Small intestine (tissue), 7 donors: ENCODE measurements at regions not wholly inside any gene's neighbourhood (a gene's known extent, or its start where the extent isn't known, plus 50 kb on each side); places are given as distances from the start of the nearest gene placed in this dataset.

ENCODE experiments used
- DNase-seq, 2 donors: peaks; one replicate each; pipeline versions ENCODE4 v3.0.0 to v3.0.0-alpha.2; 2013
- FAIRE-seq: peaks from 2 replicates; lab custom pipeline; 2012; peaks lifted over from hg19 to GRCh38; lab: Jason Lieb, UNC
- H3K27ac ChIP-seq, 3 donors: one replicate each; pipeline ENCODE4 v1.5.1; 2013; ENCODE audit warnings: low read length in 2 of 3, mild to moderate bottlenecking in 2 of 3, control low read depth in 1 of 3, inconsistent platforms in 1 of 3, low read depth in 1 of 3, moderate library complexity in 1 of 3
- H3K27me3 ChIP-seq, 3 donors: one replicate each; pipeline ENCODE4 v1.6.1; 2013; ENCODE audit warnings: low read length in 3 of 3, inconsistent platforms in 1 of 3; ENCODE audit not compliant: control insufficient read depth in 3 of 3, insufficient read depth in 3 of 3
- H3K36me3 ChIP-seq, 3 donors: one replicate each; pipeline ENCODE4 v1.6.1; 2013; ENCODE audit warnings: low read length in 3 of 3, inconsistent platforms in 1 of 3, low read depth in 1 of 3, mild to moderate bottlenecking in 1 of 3, moderate library complexity in 1 of 3; ENCODE audit not compliant: control insufficient read depth in 3 of 3, insufficient read depth in 2 of 3
- H3K4me1 ChIP-seq, 3 donors: one replicate each; pipeline ENCODE4 v1.6.1; 2013; ENCODE audit warnings: low read length in 2 of 3, inconsistent platforms in 1 of 3, low read depth in 1 of 3, mild to moderate bottlenecking in 1 of 3, moderate library complexity in 1 of 3; ENCODE audit not compliant: control insufficient read depth in 3 of 3, insufficient read depth in 2 of 3
- H3K4me3 ChIP-seq, 3 donors: one replicate each; pipeline ENCODE4 v1.5.1; 2013; ENCODE audit warnings: low read length in 3 of 3, control low read depth in 1 of 3, inconsistent platforms in 1 of 3, low read depth in 1 of 3, mild to moderate bottlenecking in 1 of 3, moderate library complexity in 1 of 3
- H3K9me3 ChIP-seq, 2 donors: one replicate each; pipeline ENCODE4 v1.6.1; 2013; ENCODE audit warnings: low read depth in 1 of 2, low read length in 1 of 2; ENCODE audit not compliant: control insufficient read depth in 2 of 2, insufficient read depth in 1 of 2
- WGBS, 3 donors: extraction: QIAGEN DNeasy Blood & Tissue Kit; methylation state at CpG; one replicate each; pipeline ENCODE4 v1.1.7; 2013; 5-methylcytosine and 5-hydroxymethylcytosine counted together
- donor health status: healthy with polysubstance abuse.
- donor health status: control.
- donor health status: control.
- donor health status: Bipolar disorder and iron deficiency.
- donor health status: healthy.

DNA sequence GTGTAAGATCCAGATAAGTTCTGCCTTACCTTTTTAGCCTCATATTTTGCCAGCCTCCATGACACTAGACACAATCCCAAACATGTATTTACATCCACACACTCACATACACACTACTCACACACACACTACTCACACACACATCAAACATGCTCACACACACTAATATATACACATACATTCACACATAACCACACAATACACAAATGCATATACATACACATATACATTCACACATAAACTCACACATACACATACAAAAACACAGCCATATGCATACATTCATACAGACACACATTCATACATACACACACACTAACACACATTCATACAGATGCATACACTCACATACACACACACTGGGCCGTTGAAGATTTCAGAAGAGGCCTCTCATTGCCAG is 109.5 kb downstream of the MAIP1 start:
- WGBS, 3 donors = 46 to 68% (median 58%) methylated on average over 1 of the region's 1 CpG
- no peaks in the 10 kb centered on the region for H3K4me1 ChIP-seq
- H3K36me3 ChIP-seq = no peaks in the 10 kb centered on the region
- DNase-seq = no peak
- H3K4me3 ChIP-seq = no peak overlapping the region
- H3K27me3 ChIP-seq = no peaks in the 10 kb centered on the region
- FAIRE-seq = no peak
- no peak overlapping the region for H3K27ac ChIP-seq
- H3K9me3 ChIP-seq = no peaks in the 10 kb centered on the region

DNA sequence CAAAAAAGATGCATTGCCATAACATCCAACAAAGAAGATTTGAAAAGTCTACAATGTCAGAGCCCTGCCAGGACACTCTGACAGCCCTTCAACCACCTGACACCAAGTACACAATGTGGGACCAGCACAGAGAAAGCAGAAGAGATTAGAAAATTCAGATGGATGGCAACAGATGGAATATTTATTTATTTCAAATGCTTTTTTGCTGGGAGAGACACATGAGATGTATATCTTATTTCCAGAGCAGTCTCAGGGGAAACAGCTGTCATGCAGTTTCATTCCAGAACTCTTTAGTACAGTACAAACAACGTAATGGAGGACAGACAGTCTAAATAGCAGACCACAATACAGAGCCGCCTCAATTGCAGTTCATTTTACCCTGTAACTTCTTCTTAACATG is 110.1 kb downstream of the MAIP1 start:
- Histone ChIP-seq H3K4me1 (no peaks in the 10 kb centered on the region), H3K27me3 (no peaks in the 10 kb centered on the region), H3K27ac (no peak overlapping the region), H3K4me3 (no peak overlapping the region), H3K36me3 (no peaks in the 10 kb centered on the region), H3K9me3 (no peaks in the 10 kb centered on the region)
- DNase-seq = no peak
- WGBS, 3 donors = 49 to 71% (median 69%) methylated on average over 2 of the region's 2 CpGs
- no peak for FAIRE-seq

GRCh38 chr2:200066417-200066816 is 111.0 kb downstream of the MAIP1 start:
- no peaks in the 10 kb centered on the region for H3K4me1 ChIP-seq
- no peak for DNase-seq
- H3K4me3 ChIP-seq = no peak overlapping the region
- no peak overlapping the region for H3K27ac ChIP-seq
- H3K36me3 ChIP-seq = no peaks in the 10 kb centered on the region
- FAIRE-seq = no peak
- H3K9me3 ChIP-seq = no peaks in the 10 kb centered on the region
- no peaks in the 10 kb centered on the region for H3K27me3 ChIP-seq
- WGBS, 3 donors = 74 to 83% (median 77%) methylated on average over 2 of the region's 2 CpGs

- Histone ChIP-seq H3K4me1 (no peaks in the 10 kb centered on the region), H3K4me3 (no peak overlapping the region), H3K9me3 (no peaks in the 10 kb centered on the region), H3K36me3 (no peaks in the 10 kb centered on the region), H3K27me3 (no peaks in the 10 kb centered on the region), H3K27ac (no peak overlapping the region)
- DNase-seq (no peak), FAIRE-seq (peak; percentile 81)
These were observed 113.3 kb downstream of the MAIP1 start for GRCh38 chr2:200068642-200069041.

- H3K4me3 ChIP-seq = no peak overlapping the region
- H3K9me3 ChIP-seq = peaks cover 0 to 3% of the 10 kb centered on the region in 2 donors
- FAIRE-seq = no peak
- no peaks in the 10 kb centered on the region for H3K27me3 ChIP-seq
- peaks cover 0 to 3% (median 0%) of the 10 kb centered on the region in 3 donors for H3K4me1 ChIP-seq
- peak in 1 of 2 donors; percentile 44 for DNase-seq
- peak overlapping the region in 1 of 3 donors; percentile 30 for H3K27ac ChIP-seq
- WGBS, 3 donors = 42 to 71% (median 59%) methylated on average over 5 of the region's 5 CpGs
- H3K36me3 ChIP-seq = no peaks in the 10 kb centered on the region
These were observed 121.8 kb downstream of the MAIP1 start for GRCh38 chr2:200077210-200077650.

- FAIRE-seq (no peak), DNase-seq (no peak)
- peaks cover 0 to 3% (median 0%) of the 10 kb centered on the region in 3 donors for H3K4me1 ChIP-seq
- no peaks in the 10 kb centered on the region for H3K36me3 ChIP-seq
- whole genome bisulfite sequencing, 3 donors = 91 to 97% (median 95%) methylated on average over 3 of the region's 3 CpGs
- H3K27ac ChIP-seq = no peak overlapping the region
- peaks cover 0 to 3% of the 10 kb centered on the region in 2 donors for H3K9me3 ChIP-seq
- H3K4me3 ChIP-seq = no peak overlapping the region
- H3K27me3 ChIP-seq = no peaks in the 10 kb centered on the region
These were observed 122.5 kb downstream of the MAIP1 start for GRCh38 chr2:200077838-200078237.

GRCh38 chr2:200079356-200079755 is 124.0 kb downstream of the MAIP1 start:
- H3K9me3 ChIP-seq = peaks cover 0 to 3% of the 10 kb centered on the region in 2 donors
- peaks cover 0 to 3% (median 0%) of the 10 kb centered on the region in 3 donors for H3K4me1 ChIP-seq
- no peak overlapping the region for H3K4me3 ChIP-seq
- H3K36me3 ChIP-seq = no peaks in the 10 kb centered on the region
- FAIRE-seq (no peak), DNase-seq (no peak)
- H3K27me3 ChIP-seq = no peaks in the 10 kb centered on the region
- 75 to 87% (median 83%) methylated on average over 2 of the region's 2 CpGs for WGBS, 3 donors
- H3K27ac ChIP-seq = no peak overlapping the region

GRCh38 chr2:200081236-200081635 is 125.9 kb downstream of the MAIP1 start:
- DNase-seq (no peak), FAIRE-seq (no peak)
- peaks cover 0 to 3% (median 0%) of the 10 kb centered on the region in 3 donors for H3K4me1 ChIP-seq
- no peaks in the 10 kb centered on the region for H3K36me3 ChIP-seq
- no peaks in the 10 kb centered on the region for H3K27me3 ChIP-seq
- H3K9me3 ChIP-seq = peaks cover 0 to 3% of the 10 kb centered on the region in 2 donors
- no peak overlapping the region for H3K27ac ChIP-seq
- H3K4me3 ChIP-seq = no peak overlapping the region
- 84 to 88% (median 85%) methylated on average over 8 of the region's 8 CpGs for WGBS, 3 donors

DNA sequence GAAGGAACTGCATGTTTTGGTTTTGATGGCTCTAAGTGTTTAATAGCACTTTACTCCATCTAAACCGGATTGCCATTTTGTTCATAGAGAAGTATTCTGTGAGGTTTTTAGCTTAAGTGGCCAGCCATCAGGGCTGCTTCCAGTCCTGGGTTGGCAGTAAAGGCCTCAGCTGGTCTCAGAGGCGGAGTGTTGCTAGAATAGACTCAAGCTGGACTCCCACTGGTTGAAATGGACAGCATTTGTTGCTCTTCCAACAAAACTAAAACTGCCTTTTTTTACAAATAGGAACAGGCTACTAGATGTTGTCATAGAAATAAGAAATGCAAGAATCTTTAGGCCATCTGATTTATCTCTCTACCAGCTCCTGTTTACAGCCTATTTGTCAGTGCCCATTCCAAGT is 126.4 kb downstream of the MAIP1 start:
- no peak overlapping the region for H3K27ac ChIP-seq
- H3K4me1 ChIP-seq = peaks cover 0 to 3% (median 0%) of the 10 kb centered on the region in 3 donors
- no peak for FAIRE-seq
- no peaks in the 10 kb centered on the region for H3K27me3 ChIP-seq
- DNase-seq = no peak
- WGBS, 3 donors = 71 to 91% (median 75%) methylated on average over 2 of the region's 2 CpGs
- H3K9me3 ChIP-seq = peaks cover 0 to 3% of the 10 kb centered on the region in 2 donors
- H3K36me3 ChIP-seq = no peaks in the 10 kb centered on the region
- H3K4me3 ChIP-seq = no peak overlapping the region
